Fibroblast of villous mesenchyme (primary cell): ENCODE measurements at regions not wholly inside any gene's neighbourhood (a gene's known extent, or its start where the extent isn't known, plus 50 kb on each side); places are given as distances from the start of the nearest gene placed in this dataset.

Experiments
- DNase-seq: peaks from one replicate; pipeline ENCODE4 v3.0.0-alpha.2; 2010; ENCODE audit warnings: low read depth
- H3K4me3 ChIP-seq: 2 replicates; pipeline ENCODE4 v1.5.1; 2011; ENCODE audit warnings: low read depth, mild to moderate bottlenecking, low read length
- CTCF ChIP-seq: IDR thresholded peaks from 2 replicates; pipeline ENCODE4 v1.5.1; 2012; ENCODE audit warnings: low read depth, mild to moderate bottlenecking, low read length; ENCODE audit not compliant: insufficient read depth

DNA sequence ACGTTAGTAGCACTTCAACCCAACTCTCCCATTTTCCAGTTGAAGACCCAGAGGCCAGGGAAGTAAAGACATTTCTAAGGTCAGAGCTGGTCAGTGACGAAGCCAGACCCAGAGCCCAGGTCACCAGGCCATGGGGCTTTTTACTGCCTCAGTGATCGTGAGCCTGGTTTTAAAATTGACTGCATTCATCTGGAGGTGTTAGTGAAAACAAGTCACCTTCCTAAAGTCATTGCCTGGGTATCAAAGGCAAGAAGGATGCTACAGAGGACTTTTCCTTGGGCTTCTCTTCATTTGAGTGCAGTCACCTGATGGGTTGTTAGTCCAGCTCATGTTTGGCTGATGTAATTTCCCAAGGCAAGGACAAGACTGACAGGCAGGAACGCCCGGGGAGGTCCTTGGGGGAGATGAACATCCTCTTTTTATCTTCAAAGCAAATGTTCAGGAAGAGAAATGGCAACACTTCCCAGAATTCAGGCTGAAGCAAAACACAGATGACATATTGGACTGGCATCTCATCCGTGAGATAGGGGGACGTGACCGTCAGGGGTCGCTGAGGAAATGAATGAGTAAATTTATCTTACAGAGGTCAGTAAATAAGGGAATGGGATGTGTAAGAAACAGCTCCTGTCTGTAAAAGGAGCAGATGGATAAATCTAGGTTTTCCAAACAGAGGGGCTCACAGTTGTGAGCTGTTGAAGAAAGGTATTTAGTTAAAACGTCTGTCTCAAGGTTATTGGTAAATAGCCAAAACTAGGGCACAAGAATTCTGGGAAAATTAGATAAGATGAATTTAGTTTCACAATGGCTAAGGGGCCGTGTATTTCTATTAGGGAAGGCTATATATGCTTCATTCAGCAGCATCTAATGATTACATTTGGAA lies 201.2 kb downstream of the OPA1 start:
- DNase-seq, result peak; percentile 22

GRCh38 chr3:193795062-193795690 lies 202.2 kb downstream of the OPA1 start:
- TF ChIP-seq CTCF, result no peak
- peak; percentile 12 for DNase-seq

More for the DNA sequence above, 201.2 kb downstream of the OPA1 start:
- TF ChIP-seq CTCF, result no peak
- H3K4me3 ChIP-seq, result no peak overlapping the region

DNA sequence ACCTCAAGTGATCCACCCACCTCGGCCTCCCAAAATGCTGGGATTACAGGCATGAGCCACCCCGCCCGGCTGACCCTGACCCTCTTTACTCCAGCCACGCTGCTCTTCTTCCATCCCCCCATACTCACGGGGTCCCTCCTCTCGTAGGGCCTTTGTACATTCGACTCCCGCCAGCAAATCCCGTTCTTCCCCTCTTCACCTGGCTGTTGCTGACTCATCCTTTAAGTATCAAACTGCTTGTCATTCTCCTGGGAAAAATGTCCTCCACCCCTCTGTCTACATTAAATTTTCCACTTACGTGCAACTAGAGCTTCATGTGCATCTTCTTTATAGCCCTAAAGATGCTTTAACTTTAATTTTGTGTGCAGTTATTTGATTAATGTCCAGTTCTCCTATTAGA lies 203.1 kb downstream of the OPA1 start:
- DNase-seq, result no peak
- TF ChIP-seq CTCF, result no peak
- no peak overlapping the region for H3K4me3 ChIP-seq

More at GRCh38 chr3:193795062-193795690, 202.2 kb downstream of the OPA1 start:
- no peak overlapping the region for H3K4me3 ChIP-seq

GRCh38 chr3:193797566-193797965 lies 204.6 kb downstream of the OPA1 start:
- TF ChIP-seq CTCF, result no peak
- DNase-seq, result no peak
- no peak overlapping the region for H3K4me3 ChIP-seq

- H3K4me3 ChIP-seq, result no peak overlapping the region
- DNase-seq, result no peak
- no peak for TF ChIP-seq CTCF
Measured at GRCh38 chr3:193798051-193798450, 205.0 kb downstream of the OPA1 start.

- DNase-seq, result peak; percentile 63
- no peak overlapping the region for H3K4me3 ChIP-seq
- no peak for TF ChIP-seq CTCF
Measured at GRCh38 chr3:193800138-193801043, 207.4 kb downstream of the OPA1 start.
